GM21529 (cell line): ENCODE measurements at regions not wholly inside any gene's neighbourhood (a gene's known extent, or its start where the extent isn't known, plus 50 kb on each side); places are given as distances from the start of the nearest gene placed in this dataset.

Experiments used
- ATAC-seq: cut with Tn5 transposase; IDR thresholded peaks from one replicate; pipeline ENCODE4 v1.9.1; 2021; ENCODE audit not compliant: unreplicated experiment

GRCh38 chr9:126218359-126219125 is 108.1 kb upstream of the MVB12B start:
- no peak for ATAC-seq

GRCh38 chr9:126219166-126219565 is 107.5 kb upstream of the MVB12B start:
- ATAC-seq = no peak

GRCh38 chr9:126219648-126220063 is 107.0 kb upstream of the MVB12B start:
- ATAC-seq = no peak

- ATAC-seq = no peak
Observed at GRCh38 chr9:126221480-126221879, 105.1 kb upstream of the MVB12B start.

- no peak for ATAC-seq
Observed at GRCh38 chr9:126222363-126222834, 104.2 kb upstream of the MVB12B start.

- ATAC-seq = no peak
Observed at GRCh38 chr9:126222835-126223431, 103.7 kb upstream of the MVB12B start.

GRCh38 chr9:126223798-126224531 is 102.7 kb upstream of the MVB12B start:
- ATAC-seq = no peak

- no peak for ATAC-seq
Observed at GRCh38 chr9:126225611-126226609, 100.7 kb upstream of the MVB12B start.

- no peak for ATAC-seq
Observed at GRCh38 chr9:126226991-126227936, 99.4 kb upstream of the MVB12B start.

GRCh38 chr9:126228111-126228780 is 98.4 kb upstream of the MVB12B start:
- ATAC-seq = no peak

- ATAC-seq = peak; percentile 75
Observed at GRCh38 chr9:126228781-126229444, 97.7 kb upstream of the MVB12B start.

- ATAC-seq = no peak
Observed at GRCh38 chr9:126229501-126229900, 97.1 kb upstream of the MVB12B start.

- no peak for ATAC-seq
Observed at GRCh38 chr9:126230692-126231091, 95.9 kb upstream of the MVB12B start.

GRCh38 chr9:126232461-126232860 is 94.2 kb upstream of the MVB12B start:
- no peak for ATAC-seq

GRCh38 chr9:126233175-126233574 is 93.5 kb upstream of the MVB12B start:
- no peak for ATAC-seq

- no peak for ATAC-seq
Observed at GRCh38 chr9:126233913-126234525, 92.6 kb upstream of the MVB12B start.

- no peak for ATAC-seq
Observed at GRCh38 chr9:126234681-126235335, 91.8 kb upstream of the MVB12B start.
